Esophagus muscularis mucosa (tissue), 2 donors: ENCODE measurements at regions not wholly inside any gene's neighbourhood (a gene's known extent, or its start where the extent isn't known, plus 50 kb on each side); places are given as distances from the start of the nearest gene placed in this dataset.

Experiments used
- POLR2A ChIP-seq: fragments of 450-650 bp; IDR thresholded peaks from one replicate; pipeline ENCODE4 v1.6.1; 2017; ENCODE audit warnings: antibody characterized with exemption, moderate library complexity, mild to moderate bottlenecking, low read depth
- POLR2AphosphoS5 ChIP-seq, 2 donors: sonication (generic); formaldehyde crosslinking; IDR thresholded peaks; one replicate each; pipeline ENCODE4 v1.6.1; 2017; ENCODE audit warnings: antibody characterized with exemption in 2 of 2

GRCh38 chr22:48642550-48642949, 1185.1 kb downstream of the BRD1 start:
- TF ChIP-seq POLR2A: no peak
- no peak for TF ChIP-seq POLR2AphosphoS5 (IDR thresholded peaks at IDR 0.05)
